SIG-M5 treated with dmso at 0.1 percent for 504 hours (cell line): ENCODE measurements at regions not wholly inside any gene's neighbourhood (a gene's known extent, or its start where the extent isn't known, plus 50 kb on each side); places are given as distances from the start of the nearest gene placed in this dataset.

Experiments used
- DNase-seq: peaks from one replicate; lab custom pipeline; 2025; ENCODE audit not compliant: unreplicated experiment; lab: John Stamatoyannopoulos, UW

DNA sequence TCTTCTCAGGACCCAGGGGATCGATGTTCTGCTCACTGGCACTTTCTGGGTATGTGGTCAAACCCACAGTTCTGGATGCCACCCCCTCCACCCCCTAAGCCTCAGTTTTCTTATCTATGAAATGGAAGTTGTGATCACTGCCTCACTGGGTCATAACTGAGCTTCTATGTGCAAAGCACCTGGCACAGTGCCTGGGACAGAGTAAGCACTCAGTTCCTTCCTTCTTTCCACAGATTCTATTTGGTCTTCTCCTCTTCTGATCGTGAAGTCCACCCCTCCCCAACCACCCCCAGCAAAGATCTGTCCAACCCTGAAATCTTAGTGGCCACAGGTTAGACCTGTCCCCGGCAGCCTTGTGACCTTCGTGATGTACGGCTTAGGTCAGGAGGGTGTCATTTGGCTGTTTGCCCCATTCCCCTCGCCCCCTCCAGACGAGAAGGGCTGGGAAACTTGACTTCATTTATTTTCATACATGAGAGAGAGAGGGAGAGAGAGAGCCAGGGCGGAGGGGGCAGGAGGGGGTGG is 181.4 kb downstream of the FGF18 start:
- DNase-seq = peak; percentile 21

- peak; percentile 83 for DNase-seq
Observed at GRCh38 chr5:171601266-171601881, 181.9 kb downstream of the FGF18 start.

- no peak for DNase-seq
Observed at GRCh38 chr5:171603591-171603990, 182.0 kb upstream of the SMIM23 start.

DNA sequence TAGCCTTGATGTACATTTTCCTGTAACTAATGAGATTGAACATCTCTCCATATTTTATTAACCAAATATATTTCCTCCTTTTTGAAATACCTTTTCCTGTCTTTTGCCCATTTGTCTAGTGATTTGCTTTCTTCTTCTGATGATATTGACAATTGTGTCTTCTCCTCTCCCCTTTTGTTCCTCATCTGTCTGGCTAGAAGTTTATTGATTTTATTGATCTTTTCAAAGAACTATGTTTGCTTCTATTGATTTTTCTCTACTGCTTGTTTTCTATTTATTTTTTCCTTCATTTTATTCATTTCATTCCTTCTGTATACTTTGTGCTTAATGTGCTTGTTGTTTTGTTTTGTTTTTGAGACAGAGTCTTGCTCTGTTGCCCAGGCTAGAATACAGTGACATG is 181.4 kb upstream of the SMIM23 start:
- DNase-seq = no peak

DNA sequence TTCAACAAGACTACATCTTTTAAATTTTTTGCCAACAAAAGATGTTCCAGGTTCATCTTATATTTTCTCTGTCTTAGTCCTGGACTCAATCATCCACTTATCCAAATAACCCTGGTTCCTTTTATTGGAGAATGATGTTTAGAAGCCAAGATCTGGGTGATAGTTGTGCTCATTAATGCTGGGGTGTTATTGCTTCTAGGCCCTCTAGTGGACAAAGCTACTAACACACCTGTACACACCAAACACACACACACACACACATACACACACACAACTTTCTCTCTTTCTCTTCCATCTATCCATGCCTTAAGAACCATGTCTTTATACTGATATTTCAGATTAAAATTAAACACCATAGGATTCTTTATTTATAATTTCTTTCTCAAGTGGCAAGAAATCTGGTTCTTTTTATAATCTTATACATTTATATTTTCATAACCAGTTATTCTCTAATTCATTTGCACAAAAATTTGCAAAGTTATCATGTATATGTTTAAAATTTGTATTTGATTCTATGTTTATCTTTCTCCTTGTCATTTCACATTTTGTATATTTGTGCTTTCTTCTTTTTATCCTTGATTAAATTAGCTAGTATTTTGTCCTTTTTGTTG is 179.1 kb upstream of the SMIM23 start:
- DNase-seq = peak; percentile 17

DNA sequence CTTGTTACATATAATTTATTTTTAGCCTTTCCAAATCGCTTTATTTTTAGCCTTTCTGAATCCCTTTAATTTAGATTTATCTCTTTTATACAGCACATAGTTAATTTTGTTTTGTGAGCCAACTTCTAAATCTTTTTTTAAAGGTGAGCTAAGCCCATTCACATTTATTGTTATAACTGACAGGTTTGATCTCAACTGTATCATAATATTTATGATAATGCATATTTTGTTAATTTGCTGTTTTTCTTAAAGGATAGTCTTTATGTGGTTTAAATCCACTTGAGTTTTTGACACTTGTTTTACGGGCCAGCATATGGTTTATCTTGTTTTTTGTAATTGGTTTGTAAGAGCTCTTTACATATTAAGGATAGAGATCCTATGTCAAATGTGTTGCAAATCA is 177.8 kb upstream of the SMIM23 start:
- no peak for DNase-seq

DNA sequence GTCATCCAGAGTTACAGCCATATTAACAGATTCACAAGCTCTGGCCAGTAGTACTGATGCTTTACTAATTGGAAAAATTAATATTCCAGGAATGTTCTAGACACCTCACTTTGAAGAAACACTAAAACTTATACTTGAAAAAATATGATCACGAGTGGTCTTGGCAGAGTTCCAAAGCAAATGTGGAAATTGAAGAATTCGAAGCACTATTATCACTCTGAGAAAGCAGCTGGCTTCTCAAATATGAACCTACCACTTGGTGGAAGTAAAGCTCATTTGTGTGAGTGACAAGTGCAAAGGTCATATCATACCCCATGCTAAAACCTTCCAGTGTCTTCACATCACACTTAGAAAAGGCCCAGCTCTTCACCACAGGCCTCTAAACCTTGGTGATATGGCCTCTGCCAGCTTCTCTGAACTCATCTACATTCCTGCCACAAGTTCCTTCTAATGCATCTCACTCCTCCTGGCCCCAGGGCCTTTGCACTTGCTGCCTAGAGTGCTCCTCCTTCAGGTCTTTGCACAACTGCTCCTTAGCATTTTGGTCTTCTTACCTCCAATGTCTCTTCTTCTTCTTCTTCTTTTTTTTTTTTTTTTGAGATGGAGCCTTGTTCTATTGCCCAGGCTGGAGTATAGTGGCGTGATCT is 175.7 kb upstream of the SMIM23 start:
- no peak for DNase-seq

DNA sequence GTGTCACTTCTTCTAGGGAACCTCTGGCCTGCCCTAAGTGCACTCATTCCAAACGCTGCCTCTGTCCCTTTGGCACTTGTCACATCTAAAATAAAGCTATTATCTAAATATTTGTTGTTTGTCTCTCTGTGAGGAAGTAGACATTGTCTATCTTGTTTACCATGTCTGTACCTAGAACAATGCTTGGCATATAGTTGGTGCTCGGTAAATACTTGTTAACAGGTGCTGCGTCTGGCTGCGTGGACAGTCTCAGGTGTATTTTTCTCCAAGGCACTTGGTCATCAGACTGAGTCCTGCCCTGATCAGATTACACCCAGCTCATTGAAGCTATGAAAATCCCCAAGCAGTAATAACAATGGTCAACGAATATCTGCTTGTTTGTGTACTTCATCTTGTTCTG is 174.9 kb upstream of the SMIM23 start:
- no peak for DNase-seq

GRCh38 chr5:171612749-171613148 is 172.9 kb upstream of the SMIM23 start:
- DNase-seq = no peak

DNA sequence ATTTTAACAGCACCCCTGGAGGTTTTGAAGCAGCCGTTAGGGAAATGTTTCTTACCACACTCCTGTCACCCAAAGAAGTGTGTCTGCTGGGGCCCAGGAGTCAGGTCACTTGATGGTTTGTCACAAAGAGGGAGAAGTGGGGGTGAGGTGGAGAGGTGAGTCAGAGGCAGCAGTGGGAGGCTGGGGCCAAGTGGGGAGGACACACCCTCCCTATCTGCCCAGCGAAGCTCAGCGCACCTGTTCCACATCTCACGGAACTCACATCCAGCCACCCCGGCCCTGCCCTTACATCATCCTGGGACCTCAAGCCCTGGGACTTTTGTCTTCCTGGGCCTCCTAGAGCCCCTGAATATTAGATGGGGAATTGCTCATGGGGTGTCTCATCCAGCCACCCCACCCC is 171.1 kb upstream of the SMIM23 start:
- no peak for DNase-seq

DNA sequence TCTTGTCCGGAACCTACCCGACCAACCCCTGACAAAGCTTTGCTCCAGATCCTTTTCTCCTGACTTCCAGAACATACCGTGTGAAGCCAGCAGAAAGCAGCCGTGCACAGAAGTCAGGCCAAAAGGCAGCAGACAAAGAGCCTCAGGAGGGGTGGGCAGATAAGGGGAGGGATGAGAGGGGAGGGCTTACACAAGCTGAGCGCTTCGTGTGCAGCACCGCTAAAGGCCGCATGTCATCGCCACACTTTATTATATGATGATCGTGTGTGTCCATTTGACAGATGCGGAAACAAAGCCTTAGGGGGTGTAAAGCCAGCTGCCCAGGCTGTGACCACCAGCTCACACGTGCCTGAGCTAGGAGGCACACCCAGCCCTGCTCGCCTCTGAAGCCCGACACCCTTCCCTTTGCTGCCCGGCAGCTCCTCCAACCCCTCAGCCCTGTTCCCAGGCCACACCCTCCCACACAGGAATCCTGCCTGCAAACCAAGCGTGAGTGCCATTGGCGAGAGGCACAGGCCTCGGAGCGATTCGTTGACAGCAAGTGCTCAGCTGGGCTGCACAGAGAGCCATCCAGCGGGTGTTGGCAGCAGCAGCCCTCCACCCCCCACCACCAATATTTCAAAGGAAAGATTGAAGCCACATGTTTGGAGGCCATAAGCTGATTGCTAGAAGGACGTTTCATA is 170.5 kb upstream of the SMIM23 start:
- DNase-seq = no peak

GRCh38 chr5:171615705-171616640 is 169.6 kb upstream of the SMIM23 start:
- DNase-seq = no peak

GRCh38 chr5:171617266-171617665 is 168.4 kb upstream of the SMIM23 start:
- no peak for DNase-seq

DNA sequence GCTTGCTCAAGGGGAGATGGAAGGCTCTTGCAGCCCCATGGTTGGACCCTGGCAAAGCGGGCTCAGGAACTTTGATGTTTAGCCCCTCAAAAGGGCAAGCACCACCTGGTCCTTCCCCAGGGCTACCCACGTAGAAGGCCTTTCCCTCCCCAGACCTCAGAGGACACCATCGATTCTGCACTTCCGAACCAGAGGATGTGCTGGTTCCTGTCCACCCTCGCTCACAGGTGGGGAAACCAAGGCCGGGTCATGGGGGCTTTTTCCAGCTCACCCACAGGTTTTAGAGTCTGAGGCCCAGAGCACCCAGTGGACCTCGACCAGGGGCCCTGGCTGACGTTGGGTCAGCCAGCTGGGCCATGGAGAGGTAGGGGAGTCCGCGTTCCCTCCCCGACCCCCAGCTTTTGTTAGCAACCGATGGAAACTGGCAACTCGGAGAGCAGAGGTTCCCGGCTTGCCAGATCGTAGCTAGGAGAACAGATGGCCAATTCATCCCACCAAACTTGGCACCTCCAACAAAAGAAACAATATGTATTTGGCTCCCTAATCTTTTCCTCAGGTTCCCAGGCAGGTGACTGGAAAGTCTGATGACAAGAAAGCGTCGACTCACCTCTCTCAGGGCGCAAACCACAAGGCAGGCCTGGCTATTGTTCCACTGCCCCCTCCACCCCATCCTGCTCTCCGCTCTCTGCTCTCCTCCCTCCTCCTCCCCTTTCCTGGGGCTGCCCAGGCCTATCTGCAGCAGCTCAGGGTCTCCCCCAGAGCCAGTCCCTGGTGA is 167.6 kb upstream of the SMIM23 start:
- no peak for DNase-seq

- no peak for DNase-seq
Observed at GRCh38 chr5:171619196-171619595, 166.4 kb upstream of the SMIM23 start.

DNA sequence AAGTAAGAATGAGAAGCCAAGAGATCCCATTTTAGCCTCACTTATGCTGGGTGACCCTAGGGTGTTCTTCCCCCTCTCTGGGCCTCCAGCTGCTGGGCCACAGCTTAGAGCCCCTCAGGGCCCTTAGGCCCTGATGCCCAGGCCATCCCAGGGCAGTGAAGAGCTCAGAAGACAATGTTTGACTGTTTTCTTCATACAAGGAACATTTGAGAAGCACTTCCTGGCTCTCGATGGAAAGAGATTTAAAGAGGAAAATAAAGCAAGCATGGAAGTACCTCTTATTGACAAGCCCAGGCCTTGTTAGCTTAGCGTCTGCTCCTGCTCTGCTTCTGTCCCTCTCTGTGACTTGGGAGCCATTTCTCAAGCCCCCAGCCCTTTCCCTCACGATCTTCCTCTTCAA is 165.9 kb upstream of the SMIM23 start:
- DNase-seq = no peak

DNA sequence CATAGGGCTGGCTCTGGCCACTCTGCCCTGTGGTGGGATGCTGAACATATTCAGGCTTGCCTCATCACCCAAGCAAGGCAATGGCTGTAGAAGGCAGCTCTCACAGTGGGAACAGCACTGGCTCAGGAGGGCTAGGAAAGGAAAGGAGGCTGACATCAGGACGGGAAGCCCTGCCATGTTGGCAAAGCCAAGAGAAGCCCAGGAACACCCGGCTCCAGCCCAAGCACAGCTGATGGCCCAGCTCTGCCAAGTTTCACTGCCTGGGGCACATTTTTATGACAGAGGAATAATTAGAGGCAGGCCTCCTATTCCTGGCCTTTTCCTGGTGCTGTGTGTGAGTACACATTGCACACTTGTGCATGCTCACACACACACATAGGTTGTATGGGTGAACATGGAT is 163.6 kb upstream of the SMIM23 start:
- no peak for DNase-seq

GRCh38 chr5:171623107-171623506 is 162.5 kb upstream of the SMIM23 start:
- no peak for DNase-seq

- no peak for DNase-seq
Observed at GRCh38 chr5:171623551-171624097, 162.0 kb upstream of the SMIM23 start.

DNA sequence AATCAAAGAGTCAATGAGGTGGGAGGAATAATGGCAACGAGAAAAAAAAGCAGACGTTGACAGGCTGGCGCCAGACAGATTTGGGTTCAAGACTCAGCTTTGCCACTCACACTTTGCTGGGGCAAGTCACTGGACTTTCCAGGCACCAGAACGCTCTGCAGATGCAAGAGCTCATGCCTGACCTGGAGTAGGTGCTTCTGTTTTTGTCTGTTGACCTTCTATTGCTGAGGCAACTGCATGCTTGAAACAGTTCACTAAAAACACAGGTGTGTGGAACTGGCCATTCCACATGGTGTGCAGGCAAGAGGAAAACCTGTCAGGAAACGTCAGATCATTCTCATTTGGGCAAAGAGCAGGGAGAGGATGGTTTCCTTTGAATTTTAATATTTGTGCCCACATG is 161.2 kb upstream of the SMIM23 start:
- DNase-seq = no peak
